ENCODE measurements at regions not wholly inside any gene's neighbourhood (a gene's known extent, or its start where the extent isn't known, plus 50 kb on each side); places are given as distances from the start of the nearest gene placed in this dataset.

GRCh38 chr9:86668488-86668887 is 278.8 kb downstream of the GAS1 start:
- H3K4me3 ChIP-seq (ENCODE audit: low read length in 2 of 2) = no peak overlapping the region
- H3K79me1 ChIP-seq (ENCODE audit: low read depth, low read length) = no peaks in the 10 kb centered on the region
- H2BK15ac ChIP-seq (ENCODE audit: low read length) = no peak overlapping the region
- no peak overlapping the region for H3K23ac ChIP-seq (ENCODE audit: low read depth, low read length, poor library complexity)
- H3K9me3 ChIP-seq (replicated peaks in 1 of 2; ENCODE audit: control insufficient read depth in 2 of 2, insufficient read depth in 1 of 2, low read depth in 1 of 2, low read length in 2 of 2) = peaks cover 0 to 1% of the 10 kb centered on the region in 2 donors
- no peak overlapping the region for H2AFZ ChIP-seq (ENCODE audit: low read length)
- no peak overlapping the region for H3K27ac ChIP-seq (replicated peaks; ENCODE audit: low read length)
- no peak overlapping the region for H3K9ac ChIP-seq (ENCODE audit: low read depth, low read length, poor library complexity)
- H3K4me2 ChIP-seq (ENCODE audit: insufficient read depth, low read length, poor library complexity, severe bottlenecking) = no peak overlapping the region
- H2BK5ac ChIP-seq (ENCODE audit: low read length) = no peak overlapping the region
- H2BK12ac ChIP-seq (ENCODE audit: low read length) = no peak overlapping the region
- H2AK5ac ChIP-seq (ENCODE audit: low read depth, low read length) = no peak overlapping the region
- H4K91ac ChIP-seq (ENCODE audit: low read depth, low read length, poor library complexity) = no peak overlapping the region
- H3K36me3 ChIP-seq (replicated peaks in 1 of 2; ENCODE audit: control insufficient read depth in 2 of 2, insufficient read depth in 2 of 2, low read length in 2 of 2) = no peaks in the 10 kb centered on the region
- no peak overlapping the region for H2BK120ac ChIP-seq (ENCODE audit: low read depth, low read length)
- H3K4ac ChIP-seq (ENCODE audit: low read length) = no peak overlapping the region
- H4K8ac ChIP-seq (ENCODE audit: low read depth, low read length) = no peak overlapping the region
- H3K14ac ChIP-seq (ENCODE audit: low read length) = no peak overlapping the region
- peaks cover 0 to 6% of the 10 kb centered on the region in 2 donors for H3K4me1 ChIP-seq (ENCODE audit: control insufficient read depth in 2 of 2, insufficient read depth in 1 of 2, low read depth in 1 of 2, low read length in 2 of 2)
- no peaks in the 10 kb centered on the region for H3K27me3 ChIP-seq (ENCODE audit: control insufficient read depth in 3 of 3, insufficient read depth in 3 of 3, low read depth in 1 of 3, low read length in 3 of 3)
- DNase-seq (ENCODE audit: low spot score) = no peak
- H3K18ac ChIP-seq (ENCODE audit: low read length) = no peak overlapping the region

- H3K4me2 ChIP-seq (ENCODE audit: insufficient read depth, low read length, poor library complexity, severe bottlenecking) = no peak overlapping the region
- no peaks in the 10 kb centered on the region for H3K27me3 ChIP-seq (ENCODE audit: control insufficient read depth in 3 of 3, insufficient read depth in 3 of 3, low read depth in 1 of 3, low read length in 3 of 3)
- no peak overlapping the region for H2BK15ac ChIP-seq (ENCODE audit: low read length)
- H3K4ac ChIP-seq (ENCODE audit: low read length) = no peak overlapping the region
- peak overlapping the region; percentile 60 for H3K18ac ChIP-seq (ENCODE audit: low read length)
- H3K79me1 ChIP-seq (ENCODE audit: low read depth, low read length) = no peaks in the 10 kb centered on the region
- H3K9ac ChIP-seq (ENCODE audit: low read depth, low read length, poor library complexity) = no peak overlapping the region
- peaks cover 0 to 1% of the 10 kb centered on the region in 2 donors for H3K9me3 ChIP-seq (replicated peaks in 1 of 2; ENCODE audit: control insufficient read depth in 2 of 2, insufficient read depth in 1 of 2, low read depth in 1 of 2, low read length in 2 of 2)
- peak overlapping the region; percentile 56 for H4K91ac ChIP-seq (ENCODE audit: low read depth, low read length, poor library complexity)
- no peak for DNase-seq (ENCODE audit: low spot score)
- no peaks in the 10 kb centered on the region for H3K36me3 ChIP-seq (replicated peaks in 1 of 2; ENCODE audit: control insufficient read depth in 2 of 2, insufficient read depth in 2 of 2, low read length in 2 of 2)
- no peak overlapping the region for H3K23ac ChIP-seq (ENCODE audit: low read depth, low read length, poor library complexity)
- no peak overlapping the region for H2AK5ac ChIP-seq (ENCODE audit: low read depth, low read length)
- no peak overlapping the region for H2BK120ac ChIP-seq (ENCODE audit: low read depth, low read length)
- H2BK5ac ChIP-seq (ENCODE audit: low read length) = no peak overlapping the region
- no peak overlapping the region for H3K4me3 ChIP-seq (ENCODE audit: low read length in 2 of 2)
- H4K8ac ChIP-seq (ENCODE audit: low read depth, low read length) = no peak overlapping the region
- H3K4me1 ChIP-seq (ENCODE audit: control insufficient read depth in 2 of 2, insufficient read depth in 1 of 2, low read depth in 1 of 2, low read length in 2 of 2) = peaks cover 0 to 6% of the 10 kb centered on the region in 2 donors
- no peak overlapping the region for H2BK12ac ChIP-seq (ENCODE audit: low read length)
- no CpG with 5 or more reads among the region's 4 CpGs for WGBS, 2 donors (ENCODE audit: extremely low coverage in 2 of 2, insufficient read length in 2 of 2, insufficient replicate concordance in 1 of 2)
- no peak overlapping the region for H2AFZ ChIP-seq (ENCODE audit: low read length)
- H3K27ac ChIP-seq (replicated peaks; ENCODE audit: low read length) = no peak overlapping the region
- no peak overlapping the region for H3K14ac ChIP-seq (ENCODE audit: low read length)
Measured at GRCh38 chr9:86667307-86667706, 280.0 kb downstream of the GAS1 start.

- no peak overlapping the region for H3K18ac ChIP-seq (ENCODE audit: low read length)
- H2BK12ac ChIP-seq (ENCODE audit: low read length) = no peak overlapping the region
- H3K4ac ChIP-seq (ENCODE audit: low read length) = no peak overlapping the region
- no peak overlapping the region for H3K9ac ChIP-seq (ENCODE audit: low read depth, low read length, poor library complexity)
- H3K4me2 ChIP-seq (ENCODE audit: insufficient read depth, low read length, poor library complexity, severe bottlenecking) = no peak overlapping the region
- no peaks in the 10 kb centered on the region for H3K27me3 ChIP-seq (ENCODE audit: control insufficient read depth in 3 of 3, insufficient read depth in 3 of 3, low read depth in 1 of 3, low read length in 3 of 3)
- DNase-seq (ENCODE audit: low spot score) = no peak
- no peak overlapping the region for H3K27ac ChIP-seq (replicated peaks; ENCODE audit: low read length)
- H2BK5ac ChIP-seq (ENCODE audit: low read length) = no peak overlapping the region
- H4K8ac ChIP-seq (ENCODE audit: low read depth, low read length) = no peak overlapping the region
- H3K36me3 ChIP-seq (replicated peaks in 1 of 2; ENCODE audit: control insufficient read depth in 2 of 2, insufficient read depth in 2 of 2, low read length in 2 of 2) = no peaks in the 10 kb centered on the region
- no peak overlapping the region for H3K23ac ChIP-seq (ENCODE audit: low read depth, low read length, poor library complexity)
- WGBS, 2 donors (ENCODE audit: extremely low coverage in 2 of 2, insufficient read length in 2 of 2, insufficient replicate concordance in 1 of 2) = no CpG with 5 or more reads among the region's 1 CpG
- H3K9me3 ChIP-seq (replicated peaks in 1 of 2; ENCODE audit: control insufficient read depth in 2 of 2, insufficient read depth in 1 of 2, low read depth in 1 of 2, low read length in 2 of 2) = no peaks in the 10 kb centered on the region
- H2AFZ ChIP-seq (ENCODE audit: low read length) = no peak overlapping the region
- no peaks in the 10 kb centered on the region for H3K79me1 ChIP-seq (ENCODE audit: low read depth, low read length)
- H3K4me3 ChIP-seq (ENCODE audit: low read length in 2 of 2) = no peak overlapping the region
- peaks cover 0 to 6% of the 10 kb centered on the region in 2 donors for H3K4me1 ChIP-seq (ENCODE audit: control insufficient read depth in 2 of 2, insufficient read depth in 1 of 2, low read depth in 1 of 2, low read length in 2 of 2)
- H2AK5ac ChIP-seq (ENCODE audit: low read depth, low read length) = no peak overlapping the region
- no peak overlapping the region for H4K91ac ChIP-seq (ENCODE audit: low read depth, low read length, poor library complexity)
- no peak overlapping the region for H2BK15ac ChIP-seq (ENCODE audit: low read length)
- H2BK120ac ChIP-seq (ENCODE audit: low read depth, low read length) = no peak overlapping the region
- H3K14ac ChIP-seq (ENCODE audit: low read length) = no peak overlapping the region
Measured at GRCh38 chr9:86665416-86665815, 281.9 kb downstream of the GAS1 start.

- Histone ChIP-seq H3K27ac (replicated peaks; ENCODE audit: low read length) (no peak overlapping the region), H4K8ac (ENCODE audit: low read depth, low read length) (no peak overlapping the region), H3K9ac (ENCODE audit: low read depth, low read length, poor library complexity) (no peak overlapping the region), H3K18ac (ENCODE audit: low read length) (peak overlapping the region; percentile 20), H3K4ac (ENCODE audit: low read length) (no peak overlapping the region), H2AFZ (ENCODE audit: low read length) (no peak overlapping the region), H3K14ac (ENCODE audit: low read length) (no peak overlapping the region), H3K79me1 (ENCODE audit: low read depth, low read length) (no peaks in the 10 kb centered on the region), H2BK120ac (ENCODE audit: low read depth, low read length) (no peak overlapping the region), H2BK5ac (ENCODE audit: low read length) (no peak overlapping the region), H3K23ac (ENCODE audit: low read depth, low read length, poor library complexity) (no peak overlapping the region), H2BK12ac (ENCODE audit: low read length) (no peak overlapping the region), H2BK15ac (ENCODE audit: low read length) (no peak overlapping the region), H2AK5ac (ENCODE audit: low read depth, low read length) (no peak overlapping the region), H3K4me3 (ENCODE audit: low read length in 2 of 2) (no peak overlapping the region), H3K27me3 (ENCODE audit: control insufficient read depth in 3 of 3, insufficient read depth in 3 of 3, low read depth in 1 of 3, low read length in 3 of 3) (no peaks in the 10 kb centered on the region), H3K36me3 (replicated peaks in 1 of 2; ENCODE audit: control insufficient read depth in 2 of 2, insufficient read depth in 2 of 2, low read length in 2 of 2) (no peaks in the 10 kb centered on the region), H3K4me2 (ENCODE audit: insufficient read depth, low read length, poor library complexity, severe bottlenecking) (no peak overlapping the region), H3K9me3 (replicated peaks in 1 of 2; ENCODE audit: control insufficient read depth in 2 of 2, insufficient read depth in 1 of 2, low read depth in 1 of 2, low read length in 2 of 2) (no peaks in the 10 kb centered on the region), H4K91ac (ENCODE audit: low read depth, low read length, poor library complexity) (no peak overlapping the region), H3K4me1 (ENCODE audit: control insufficient read depth in 2 of 2, insufficient read depth in 1 of 2, low read depth in 1 of 2, low read length in 2 of 2) (peaks cover 0 to 3% of the 10 kb centered on the region in 2 donors)
- no peak for DNase-seq (ENCODE audit: low spot score)
- no CpG with 5 or more reads among the region's 7 CpGs for WGBS, 2 donors (ENCODE audit: extremely low coverage in 2 of 2, insufficient read length in 2 of 2, insufficient replicate concordance in 1 of 2)
Measured at GRCh38 chr9:86664603-86665002, 282.7 kb downstream of the GAS1 start.

All from neuronal stem cell (in vitro differentiated cells).